Left renal pelvis (tissue), 4 donors: ENCODE measurements at regions not wholly inside any gene's neighbourhood (a gene's known extent, or its start where the extent isn't known, plus 50 kb on each side); places are given as distances from the start of the nearest gene placed in this dataset.

Source experiments
- DNase-seq, 4 donors: peaks; one replicate each; pipeline ENCODE4 v3.0.0-alpha.2; 2013; ENCODE audit warnings: low read depth in 4 of 4, low spot score in 3 of 4

DNA sequence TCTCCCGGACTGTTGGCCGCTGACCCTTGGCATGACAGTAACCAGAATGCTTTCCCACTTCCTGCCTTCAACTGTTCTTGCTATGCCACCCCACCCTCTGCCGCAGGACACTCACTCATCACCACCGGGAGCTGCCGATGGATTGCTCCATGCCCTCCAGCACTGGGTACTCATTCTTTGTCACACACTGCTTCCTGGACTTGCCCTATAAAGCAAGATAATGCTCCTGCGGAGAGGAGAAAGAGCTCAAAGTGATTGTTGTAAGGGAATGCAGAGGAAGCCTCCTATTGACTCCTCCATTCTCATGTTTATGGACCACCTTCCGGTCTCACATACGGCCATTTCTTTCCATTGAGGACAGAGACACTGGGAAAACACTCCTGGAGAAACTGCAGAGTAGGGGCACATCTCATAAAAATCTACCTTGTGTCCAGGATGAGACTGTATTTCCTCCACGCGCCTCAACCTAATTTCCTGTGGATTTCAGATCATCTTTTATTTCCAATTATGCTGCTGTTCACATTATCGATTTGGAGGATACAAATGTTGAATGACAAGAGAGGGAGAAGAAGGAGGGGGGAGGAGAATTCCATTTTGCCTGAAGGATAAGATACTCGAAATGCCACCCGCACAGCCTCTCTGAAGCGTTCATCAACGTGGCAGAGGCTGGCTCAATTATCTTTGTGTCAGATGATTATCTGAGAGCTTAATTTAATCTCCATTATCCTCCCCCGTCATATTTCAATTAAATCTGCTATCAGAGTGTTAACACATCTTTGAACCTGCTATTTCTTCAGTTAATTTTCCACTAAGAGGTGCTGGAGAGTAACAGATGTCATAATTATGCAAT lies 486.1 kb upstream of the SALL1 start:
- DNase-seq, result no peak

DNA sequence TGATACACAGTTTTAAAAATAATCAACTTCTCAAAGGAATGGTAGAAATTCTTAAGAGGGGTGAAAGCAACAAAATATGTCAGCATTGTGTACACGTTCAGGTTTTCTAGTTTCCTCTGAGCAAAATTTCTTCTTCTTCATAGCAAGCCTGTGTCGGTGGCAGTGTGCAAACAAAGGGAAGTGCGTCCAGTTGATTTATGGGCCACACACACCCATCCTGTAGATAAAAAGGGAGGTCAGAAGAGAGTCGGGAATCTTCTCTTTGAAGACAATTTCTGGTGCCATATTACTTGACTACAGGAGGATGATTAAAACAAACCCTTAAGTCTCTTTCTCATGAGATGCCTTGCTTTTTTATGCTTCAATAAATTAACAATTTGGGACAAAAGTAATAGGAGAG lies 484.1 kb upstream of the SALL1 start:
- no peak for DNase-seq

DNA sequence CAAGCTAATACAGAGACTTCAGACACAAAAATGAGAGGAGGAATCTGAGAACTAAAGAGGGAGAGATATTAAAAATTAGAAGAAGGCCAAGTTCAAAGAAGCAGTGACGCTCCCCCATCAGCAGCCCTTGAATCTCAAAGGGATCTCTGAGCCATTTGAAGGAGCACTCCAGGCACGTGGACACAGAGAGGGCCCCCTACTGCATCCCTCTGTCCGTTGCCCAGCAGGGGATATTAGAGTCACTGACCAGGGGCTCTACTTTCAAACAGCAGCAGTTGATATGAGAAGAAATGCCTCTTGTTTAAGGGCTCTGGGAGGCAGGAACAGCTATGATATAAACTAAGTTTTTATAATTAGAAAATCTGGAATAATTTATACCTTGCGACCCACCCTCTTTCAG lies 479.0 kb upstream of the SALL1 start:
- DNase-seq, result no peak

DNA sequence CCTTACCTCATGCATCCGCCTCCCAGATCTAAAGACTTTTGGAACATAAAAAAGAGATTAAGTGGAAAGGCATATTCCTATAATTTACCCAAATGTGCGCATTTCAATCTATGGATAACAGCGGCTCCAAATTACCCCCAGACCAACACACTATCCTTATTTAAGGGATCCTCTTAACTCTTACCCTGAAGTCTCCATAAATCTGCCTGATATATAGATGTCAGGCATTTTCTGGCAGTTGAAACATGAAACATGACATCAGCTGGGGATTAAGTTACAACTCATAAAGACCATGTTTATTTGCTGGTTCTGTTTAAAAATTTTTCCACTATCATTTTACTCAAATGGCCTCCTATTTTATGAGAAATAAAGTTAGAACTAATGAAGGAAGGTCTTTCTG lies 478.5 kb upstream of the SALL1 start:
- no peak for DNase-seq

DNA sequence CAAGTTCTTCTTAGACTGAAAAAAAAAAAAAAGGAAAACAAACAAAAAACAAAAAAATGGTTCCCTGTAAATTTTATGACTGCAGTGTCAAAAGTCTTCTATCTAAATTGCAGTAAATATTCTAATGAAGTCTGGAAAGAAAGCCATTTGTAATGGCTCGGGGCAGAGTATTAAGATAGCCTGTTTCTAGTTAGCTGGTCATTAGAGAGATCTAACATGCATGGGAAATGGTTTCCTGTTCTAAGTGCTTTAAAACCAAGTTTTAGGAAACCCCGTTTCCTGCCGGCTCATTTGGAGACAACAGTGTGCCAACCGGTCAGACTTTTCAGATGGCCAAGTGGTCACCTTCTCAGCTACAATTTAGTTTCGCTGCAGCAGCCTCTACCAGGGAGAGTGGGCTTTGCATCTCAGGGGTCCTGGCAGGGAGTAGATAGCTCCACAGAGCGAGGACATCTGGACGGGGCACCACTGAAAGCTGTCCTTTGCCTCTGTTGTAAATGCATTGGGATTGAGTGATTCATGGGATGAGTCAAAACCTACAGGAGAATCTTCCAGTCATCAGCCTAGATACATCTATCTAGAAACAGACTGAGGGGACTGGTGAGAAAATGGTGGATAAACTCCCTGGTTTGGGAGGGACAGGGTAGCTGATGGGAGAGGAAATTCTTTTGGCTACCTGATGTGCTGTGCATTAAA lies 473.2 kb upstream of the SALL1 start:
- DNase-seq, result no peak

DNA sequence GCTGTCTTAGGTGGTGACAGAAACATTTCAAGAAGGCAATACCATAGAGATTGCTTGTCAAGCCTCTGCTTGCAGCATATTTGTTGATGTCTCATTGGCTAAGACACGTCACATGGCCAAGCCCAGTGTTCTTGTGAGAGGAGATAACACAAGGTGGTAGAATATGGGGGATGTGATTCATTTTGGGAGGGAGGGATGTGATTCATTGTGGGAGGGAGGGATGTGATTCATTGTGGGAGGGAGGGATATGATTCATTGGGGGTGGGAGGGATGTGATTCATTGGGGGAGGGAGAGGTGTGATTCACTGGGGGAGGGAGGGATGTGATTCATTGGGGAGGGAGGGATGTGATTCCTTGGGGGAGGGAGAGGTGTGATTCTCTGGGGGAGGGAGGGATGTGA lies 470.5 kb upstream of the SALL1 start:
- DNase-seq, result no peak

DNA sequence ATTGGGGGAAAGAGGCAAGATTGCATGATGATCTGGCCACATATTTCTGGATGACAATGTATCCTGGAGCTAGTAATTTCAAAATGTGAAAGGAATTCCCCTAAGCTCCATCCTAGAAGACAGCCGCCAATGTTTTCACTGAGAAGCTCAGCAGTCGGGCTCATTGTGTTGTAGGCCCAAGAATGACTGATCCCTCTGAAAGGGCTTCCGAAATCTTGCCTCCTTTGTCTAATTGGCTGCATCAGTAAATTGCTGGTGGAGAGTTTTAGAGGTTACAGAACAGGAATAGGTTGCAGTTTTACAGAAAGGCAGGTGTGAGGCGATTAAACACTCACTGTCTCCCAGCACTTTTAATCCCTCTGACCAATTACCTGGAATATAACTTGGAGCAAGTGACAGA lies 464.1 kb upstream of the SALL1 start:
- no peak for DNase-seq

DNA sequence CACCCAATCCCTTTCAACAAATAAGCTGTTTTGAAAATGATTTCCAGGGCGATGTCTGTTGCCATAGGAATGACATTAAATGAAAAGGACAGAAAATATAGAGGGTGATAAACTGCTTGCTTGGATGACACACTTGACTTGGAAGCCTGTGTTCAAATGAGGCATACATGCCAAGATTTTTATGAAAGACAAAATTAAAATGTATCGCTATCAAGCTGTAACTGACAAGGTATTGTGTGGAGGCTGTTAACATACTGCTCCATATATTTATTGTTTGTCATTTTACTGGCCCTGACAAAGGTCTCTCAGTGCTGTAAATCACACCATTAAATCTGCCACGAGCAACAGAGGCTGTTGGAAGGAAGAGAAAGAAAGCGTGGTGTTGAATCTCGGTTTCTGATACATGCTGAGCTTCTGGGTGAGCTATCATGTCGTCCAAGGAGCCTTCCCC lies 456.2 kb upstream of the SALL1 start:
- peak in 3 of 4 donors; percentile 43 to 64 (median 52) for DNase-seq

DNA sequence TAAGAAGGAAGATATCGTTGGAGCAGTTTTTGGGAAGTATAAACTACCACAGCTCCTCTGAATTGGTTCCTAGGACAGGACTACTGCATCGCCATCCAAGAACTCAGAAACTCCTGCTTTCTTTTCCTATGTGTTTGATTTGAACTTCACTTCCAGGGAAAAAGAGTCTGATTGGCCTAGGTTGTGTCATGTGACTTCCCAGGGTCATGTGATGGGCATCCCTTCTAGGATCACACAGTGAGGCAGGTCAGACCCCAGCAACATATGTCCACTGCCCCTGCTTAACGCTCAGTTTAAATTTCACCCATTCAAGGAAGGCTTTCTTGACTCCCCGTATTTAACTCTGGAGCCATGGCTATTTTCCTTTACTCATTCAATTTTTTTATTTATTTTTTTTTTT lies 445.2 kb upstream of the SALL1 start:
- DNase-seq, result no peak

DNA sequence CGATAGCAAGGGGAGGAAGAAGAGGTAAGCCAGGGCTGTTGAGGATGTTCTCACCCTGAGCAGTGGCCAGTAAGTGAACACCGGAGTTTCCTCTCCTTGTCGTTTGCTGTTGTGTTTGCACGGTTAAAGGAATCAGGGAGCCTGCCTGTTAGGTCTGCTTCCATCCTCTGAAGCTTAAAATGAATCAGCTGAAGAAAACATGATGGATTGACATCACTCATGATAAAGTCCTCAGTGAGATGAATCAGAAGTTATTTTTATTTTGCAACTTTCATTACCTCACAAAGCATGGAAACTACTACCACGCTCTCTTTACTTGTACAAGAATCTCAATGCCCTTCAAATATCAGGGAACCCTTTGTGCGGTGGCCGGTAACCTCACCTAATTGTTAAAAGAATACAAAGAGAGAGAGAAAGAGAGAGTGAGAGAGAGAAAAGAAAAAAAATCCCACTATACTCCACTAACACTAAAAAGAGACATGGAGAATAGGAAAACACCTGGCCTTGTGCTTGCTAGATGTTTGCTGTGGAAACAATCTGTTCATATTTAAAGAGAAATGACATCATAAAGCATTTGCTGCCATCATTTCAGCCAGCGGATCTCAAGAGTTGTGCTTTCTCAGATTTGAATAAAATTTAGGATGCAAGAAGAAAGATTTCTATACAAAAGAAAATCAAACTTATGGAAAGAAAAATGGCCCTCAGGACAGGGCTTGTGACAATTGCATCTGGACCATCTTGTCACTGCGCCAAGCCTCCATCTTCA lies 441.6 kb upstream of the SALL1 start:
- no peak for DNase-seq

DNA sequence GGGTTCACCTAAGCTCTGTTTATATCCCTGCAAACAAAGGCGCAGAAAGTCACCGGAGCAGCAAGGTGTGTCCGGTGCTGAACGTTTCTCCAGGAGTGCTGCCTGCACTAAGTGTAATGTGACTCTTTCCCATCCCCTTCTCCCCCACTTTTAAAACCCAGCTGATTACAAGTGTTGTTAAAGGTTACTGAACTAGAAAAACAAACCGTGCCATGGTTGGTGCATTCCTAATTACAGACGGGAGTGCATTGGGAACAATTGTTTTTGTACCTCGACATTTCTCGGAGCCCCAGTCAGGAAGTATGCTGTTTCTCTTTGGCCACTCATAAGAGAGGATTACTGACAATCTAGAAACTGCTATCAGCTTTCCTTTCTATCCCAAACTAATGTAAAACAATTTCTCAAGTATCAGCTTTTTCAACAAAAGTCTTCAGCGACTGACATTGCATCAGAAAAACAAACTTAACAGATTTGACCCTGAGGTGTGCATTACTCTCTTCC lies 441.0 kb upstream of the SALL1 start:
- peak in 2 of 4 donors; percentile 66 to 83 for DNase-seq

DNA sequence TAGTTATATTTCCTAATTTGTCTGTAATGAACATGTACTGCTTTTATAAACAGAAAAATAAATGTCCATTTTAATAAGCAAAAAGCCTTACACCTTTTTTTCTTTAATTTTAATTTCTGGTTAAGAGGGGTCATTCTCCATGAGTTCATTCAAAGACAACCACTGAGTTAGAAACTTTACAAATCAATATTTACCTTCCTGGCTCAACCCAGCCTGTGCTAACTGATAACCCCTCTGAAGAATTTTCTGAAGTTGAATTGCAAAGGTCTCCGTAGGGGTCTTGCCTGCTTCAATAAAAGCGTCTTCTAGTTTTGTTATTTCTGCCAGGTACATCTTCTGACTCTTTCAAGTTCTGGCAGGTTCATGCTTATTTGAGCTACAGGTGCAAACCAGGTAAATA lies 440.4 kb upstream of the SALL1 start:
- DNase-seq, result no peak

DNA sequence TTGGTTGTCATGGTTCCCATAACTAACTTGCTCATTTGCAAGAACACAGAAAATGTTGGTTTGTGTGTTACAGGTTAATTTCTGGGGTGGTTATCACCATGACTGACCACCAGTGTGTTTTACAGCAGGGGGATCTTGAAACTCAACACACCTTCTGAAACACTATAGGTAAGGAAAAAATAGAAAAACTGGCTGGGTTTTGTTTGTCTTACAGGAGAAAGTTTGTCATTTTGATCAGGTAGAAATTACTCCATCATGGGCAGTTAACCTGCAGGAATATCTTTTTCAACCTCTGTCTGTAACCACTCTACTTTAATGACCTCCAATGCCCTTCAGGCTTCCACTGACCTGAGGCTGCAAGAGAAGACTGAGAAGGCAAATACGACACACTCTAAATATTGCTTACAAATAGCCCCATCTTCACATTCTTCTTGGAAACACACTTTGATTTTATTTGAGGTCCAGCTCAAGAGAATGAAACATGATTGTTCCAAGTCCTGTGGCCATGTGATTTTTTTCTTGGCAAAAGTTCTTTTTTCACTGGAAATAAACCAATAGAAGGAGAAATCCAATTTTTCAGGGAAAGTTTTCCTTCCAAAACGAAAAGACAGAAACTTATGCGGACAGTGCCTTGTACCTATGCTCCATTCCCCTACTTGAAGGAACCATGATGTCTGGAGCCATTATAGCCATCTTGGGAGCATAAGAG lies 428.7 kb upstream of the SALL1 start:
- DNase-seq, result no peak

DNA sequence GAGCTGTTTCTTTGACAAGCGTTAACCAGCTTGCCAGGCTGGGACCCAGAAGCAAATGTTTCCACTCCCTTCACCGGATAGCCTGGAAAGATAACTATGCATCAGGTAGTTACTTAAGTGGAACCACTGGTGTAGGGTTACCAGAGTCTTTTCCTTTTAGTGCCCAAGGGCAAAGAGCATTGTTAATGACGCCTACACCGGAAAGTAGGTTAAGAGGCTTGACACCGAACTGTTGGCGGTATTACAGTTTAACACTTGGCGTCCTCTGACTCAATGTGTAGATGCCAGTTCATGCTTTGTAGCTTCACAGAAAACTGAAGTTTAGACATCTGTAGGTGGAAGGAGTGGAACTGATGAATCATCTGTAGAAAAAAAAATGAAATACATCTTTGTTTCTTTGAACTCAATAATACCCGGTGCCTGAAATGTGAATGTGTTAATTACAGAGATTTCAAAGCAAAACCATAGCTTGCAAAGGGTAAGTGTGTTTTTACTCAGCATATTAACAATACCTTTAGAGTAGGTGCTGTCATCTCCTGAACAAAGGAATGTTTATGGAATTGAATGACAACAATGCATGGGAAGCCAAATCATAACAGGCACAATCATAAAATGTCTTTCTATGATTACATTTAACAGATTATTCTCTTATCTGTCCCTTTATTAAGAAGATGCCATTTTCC lies 426.7 kb upstream of the SALL1 start:
- DNase-seq, result peak in 3 of 4 donors; percentile 45 to 85 (median 64)

DNA sequence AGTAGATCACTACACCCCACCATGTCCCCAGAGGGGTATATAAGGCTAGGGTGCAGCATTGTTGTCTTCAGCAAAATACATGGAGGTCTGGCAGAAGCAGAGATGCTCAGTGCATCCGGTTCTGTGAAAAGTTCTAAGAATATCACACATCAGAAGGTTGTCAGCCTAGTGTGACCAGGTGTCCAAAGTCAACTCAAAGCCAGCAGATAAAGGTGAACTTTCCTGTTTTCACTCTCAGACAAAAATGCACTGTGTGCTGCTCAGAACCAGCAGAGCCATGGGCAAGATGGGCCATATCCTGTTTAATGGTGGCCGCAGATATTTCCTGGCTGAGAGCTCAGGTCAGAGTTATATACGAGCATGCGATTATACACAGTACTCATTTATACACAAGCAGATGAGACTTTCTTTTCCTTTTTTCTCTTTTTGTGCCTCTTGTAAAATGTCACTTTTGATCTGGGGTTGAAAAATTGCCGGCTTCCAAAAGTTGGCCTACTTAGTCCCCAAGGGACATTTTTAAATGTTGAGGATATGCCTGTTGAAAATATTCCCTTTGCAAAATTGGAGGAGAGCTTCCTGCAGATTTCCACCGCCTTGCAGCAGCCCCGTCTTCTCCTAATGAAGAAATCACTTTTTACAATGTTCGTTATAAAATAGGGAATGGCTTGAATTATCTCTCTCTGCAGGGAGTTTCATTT lies 425.6 kb upstream of the SALL1 start:
- no peak for DNase-seq

DNA sequence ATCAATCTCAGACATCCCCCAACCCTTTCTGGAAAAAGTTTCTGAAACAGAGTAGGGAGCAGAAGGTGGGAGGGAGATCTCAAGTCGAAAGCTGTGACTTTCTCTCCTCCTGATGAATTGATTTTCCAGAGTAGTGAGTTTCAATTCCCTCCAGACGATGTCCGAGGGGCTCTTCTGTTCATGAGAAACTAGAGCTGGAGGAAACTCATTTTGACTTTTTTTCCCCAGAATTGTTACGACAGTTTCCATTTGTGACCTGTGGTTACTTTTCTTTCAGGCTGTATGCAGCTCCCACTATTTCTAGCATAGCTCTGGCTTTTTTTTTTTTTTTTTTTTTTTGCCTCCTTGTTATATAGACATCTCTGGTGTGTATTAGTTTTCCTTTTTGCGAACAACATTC lies 422.1 kb upstream of the SALL1 start:
- no peak for DNase-seq

DNA sequence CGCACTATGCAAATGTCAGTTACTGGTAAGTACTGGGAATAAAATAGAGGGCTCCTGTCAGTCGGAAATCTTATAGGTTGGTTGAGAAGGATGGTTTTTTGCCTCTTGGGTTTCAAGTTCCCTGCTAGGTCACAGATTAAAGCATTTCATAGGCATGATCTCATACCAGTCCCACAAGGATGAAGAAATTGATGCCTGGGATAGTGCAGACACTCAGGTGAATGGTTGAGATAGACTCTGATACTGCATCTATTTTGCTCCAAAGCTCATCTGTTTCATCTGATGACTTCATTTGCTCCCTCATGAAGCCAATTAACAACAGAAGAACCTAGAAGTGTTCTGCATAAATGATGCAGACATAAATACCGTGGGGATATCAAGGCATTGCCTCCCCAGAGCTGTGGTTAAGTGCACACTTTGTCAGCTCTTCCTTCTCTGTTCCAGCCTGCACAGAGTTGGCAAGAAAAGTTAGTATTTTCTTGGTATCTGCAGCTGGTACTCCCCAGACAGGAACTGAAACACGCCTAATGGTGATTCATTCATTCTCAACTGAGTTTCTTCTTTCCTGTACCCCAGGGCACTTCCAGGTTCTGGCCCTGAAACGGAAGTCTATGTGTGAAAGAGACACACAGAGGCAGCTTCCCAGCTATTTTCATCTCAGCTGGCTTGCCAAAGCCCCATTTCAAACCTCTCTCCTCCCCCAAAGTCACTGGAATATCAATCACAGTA lies 418.3 kb upstream of the SALL1 start:
- DNase-seq, result no peak

DNA sequence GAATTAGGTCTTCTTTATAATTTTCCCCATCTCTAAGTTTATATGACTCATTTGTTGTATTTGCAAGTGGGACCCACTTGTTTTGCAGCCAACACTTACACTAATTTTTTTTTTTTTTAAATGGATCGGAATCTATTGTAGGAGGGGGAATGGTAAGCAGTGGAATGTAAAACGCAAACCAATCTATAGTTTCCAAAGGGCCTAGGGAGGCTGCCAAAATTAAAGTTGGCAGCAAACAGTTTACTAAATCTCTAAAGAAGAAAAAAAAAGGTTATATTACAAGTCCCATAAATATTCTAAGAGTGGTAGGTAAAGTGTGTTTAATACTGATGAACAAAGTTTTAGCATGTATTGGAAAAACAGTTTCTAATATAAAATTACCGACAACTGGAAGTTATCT lies 416.8 kb upstream of the SALL1 start:
- DNase-seq, result no peak

DNA sequence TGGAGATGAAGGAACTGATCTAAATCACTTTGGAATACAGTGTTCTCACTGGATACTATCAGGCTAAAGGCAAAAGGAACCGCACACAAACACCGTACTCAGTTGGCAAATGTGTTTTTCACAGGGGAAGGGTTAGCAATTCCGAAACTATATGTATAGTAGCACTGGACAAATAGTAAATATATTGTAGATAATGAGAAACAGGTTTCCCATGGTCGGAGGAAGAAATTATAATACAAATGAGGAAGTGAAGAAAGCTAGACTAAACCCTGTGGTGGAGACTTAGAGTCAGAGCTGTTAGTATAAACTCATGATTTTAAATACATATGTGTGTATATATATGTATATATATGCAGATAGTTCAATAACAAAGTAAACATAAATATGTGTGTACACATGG lies 414.1 kb upstream of the SALL1 start:
- no peak for DNase-seq
